ENCODE measurements at regions not wholly inside any gene's neighbourhood (a gene's known extent, or its start where the extent isn't known, plus 50 kb on each side); places are given as distances from the start of the nearest gene placed in this dataset.

DNA sequence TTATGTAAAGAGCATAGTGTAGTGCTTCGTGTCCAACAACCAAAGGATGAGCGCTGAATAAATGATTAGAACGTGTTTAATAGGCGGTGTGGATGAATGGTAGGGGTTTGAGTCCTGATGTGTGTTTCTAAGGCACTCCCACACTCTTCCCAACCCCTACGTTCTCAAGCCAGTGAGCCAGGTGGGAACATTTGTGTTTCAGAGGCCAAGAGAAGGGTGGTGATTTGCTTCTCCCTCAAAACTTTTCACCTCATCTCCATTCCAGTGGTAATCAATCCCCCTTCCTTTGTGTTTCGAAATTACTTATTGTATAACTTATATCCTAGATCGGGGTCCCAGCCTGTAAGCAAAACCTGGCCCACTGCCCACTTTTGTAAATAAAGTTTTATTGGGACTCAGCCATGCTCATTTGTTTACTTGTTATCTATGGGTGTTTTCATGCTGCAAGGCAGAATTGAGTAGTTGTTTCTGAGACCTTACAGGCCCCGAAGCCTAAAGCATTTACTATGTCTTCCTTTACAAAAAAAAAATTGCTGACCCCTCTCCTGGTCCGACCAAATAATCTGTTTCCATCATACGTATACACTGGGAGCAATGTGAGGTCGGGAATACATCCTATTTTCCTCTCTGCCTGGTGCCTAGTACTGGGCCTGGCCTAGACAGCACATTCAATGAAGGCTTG is 150.8 kb upstream of the MYCN start:
- no peak overlapping the region for H3K4me3 ChIP-seq (ENCODE audit: low read depth in 1 of 2, low read length in 2 of 2)
- ATAC-seq (ENCODE audit: insufficient read depth, low read depth) (no peak), DNase-seq (no peak)
- no peaks in the 10 kb centered on the region for H4K20me1 ChIP-seq (ENCODE audit: insufficient read depth, low read length)
- no peaks in the 10 kb centered on the region for H3K27me3 ChIP-seq (ENCODE audit: insufficient read depth, low read length, poor library complexity)
- no peak overlapping the region for H3K4me2 ChIP-seq (ENCODE audit: insufficient read depth, low read length)
- no peaks in the 10 kb centered on the region for H3K9me3 ChIP-seq (ENCODE audit: insufficient read depth, low read length, severe bottlenecking)
- H3K79me2 ChIP-seq (ENCODE audit: insufficient read depth, low read length): no peaks in the 10 kb centered on the region
- TF ChIP-seq, protein P1, sequence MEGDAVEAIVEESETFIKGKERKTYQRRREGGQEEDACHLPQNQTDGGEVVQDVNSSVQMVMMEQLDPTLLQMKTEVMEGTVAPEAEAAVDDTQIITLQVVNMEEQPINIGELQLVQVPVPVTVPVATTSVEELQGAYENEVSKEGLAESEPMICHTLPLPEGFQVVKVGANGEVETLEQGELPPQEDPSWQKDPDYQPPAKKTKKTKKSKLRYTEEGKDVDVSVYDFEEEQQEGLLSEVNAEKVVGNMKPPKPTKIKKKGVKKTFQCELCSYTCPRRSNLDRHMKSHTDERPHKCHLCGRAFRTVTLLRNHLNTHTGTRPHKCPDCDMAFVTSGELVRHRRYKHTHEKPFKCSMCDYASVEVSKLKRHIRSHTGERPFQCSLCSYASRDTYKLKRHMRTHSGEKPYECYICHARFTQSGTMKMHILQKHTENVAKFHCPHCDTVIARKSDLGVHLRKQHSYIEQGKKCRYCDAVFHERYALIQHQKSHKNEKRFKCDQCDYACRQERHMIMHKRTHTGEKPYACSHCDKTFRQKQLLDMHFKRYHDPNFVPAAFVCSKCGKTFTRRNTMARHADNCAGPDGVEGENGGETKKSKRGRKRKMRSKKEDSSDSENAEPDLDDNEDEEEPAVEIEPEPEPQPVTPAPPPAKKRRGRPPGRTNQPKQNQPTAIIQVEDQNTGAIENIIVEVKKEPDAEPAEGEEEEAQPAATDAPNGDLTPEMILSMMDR (IDR thresholded peaks at IDR 0.05; ENCODE audit: borderline replicate concordance, extremely low read depth, low read length, poor library complexity, severe bottlenecking): no peak
- no peak for TF ChIP-seq EZH2 (IDR thresholded peaks at IDR 0.05; ENCODE audit: borderline replicate concordance, low read depth, low read length, severe bottlenecking)
- no peak overlapping the region for H2AFZ ChIP-seq (ENCODE audit: low read depth, low read length)
- no peaks in the 10 kb centered on the region for H3K4me1 ChIP-seq (ENCODE audit: insufficient read depth, low read length)
- no peaks in the 10 kb centered on the region for H3K36me3 ChIP-seq (ENCODE audit: insufficient read depth, low read length)
- H3K9ac ChIP-seq (ENCODE audit: low read depth, low read length): no peak overlapping the region
- H3K27ac ChIP-seq (ENCODE audit: low read length): no peak overlapping the region

DNA sequence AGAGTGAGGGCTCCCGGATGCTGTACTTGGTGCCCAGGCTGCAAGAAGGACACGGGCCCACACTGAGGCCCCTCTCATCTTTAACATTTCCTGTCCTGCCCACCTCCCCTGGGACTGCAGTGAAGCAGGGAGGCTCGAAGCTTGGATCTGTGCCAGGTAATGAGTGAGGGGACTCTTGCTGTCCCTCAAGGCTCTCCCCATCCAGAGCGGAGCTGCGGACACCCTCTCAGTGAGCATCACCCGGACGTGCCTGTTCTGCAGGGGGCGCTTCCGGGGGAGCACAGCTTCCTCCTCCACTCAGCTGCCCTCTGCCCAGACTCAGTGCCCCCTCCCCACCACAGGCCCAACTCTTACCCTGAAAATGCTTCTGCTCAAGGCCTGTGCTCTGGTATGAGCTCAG is 150.0 kb upstream of the MYCN start:
- ATAC-seq (ENCODE audit: insufficient read depth, low read depth) (no peak), DNase-seq (no peak)
- Histone ChIP-seq H3K36me3 (ENCODE audit: insufficient read depth, low read length) (no peaks in the 10 kb centered on the region), H3K9ac (ENCODE audit: low read depth, low read length) (no peak overlapping the region), H3K27ac (ENCODE audit: low read length) (no peak overlapping the region), H3K27me3 (ENCODE audit: insufficient read depth, low read length, poor library complexity) (no peaks in the 10 kb centered on the region), H3K9me3 (ENCODE audit: insufficient read depth, low read length, severe bottlenecking) (no peaks in the 10 kb centered on the region), H4K20me1 (ENCODE audit: insufficient read depth, low read length) (no peaks in the 10 kb centered on the region), H2AFZ (ENCODE audit: low read depth, low read length) (no peak overlapping the region), H3K79me2 (ENCODE audit: insufficient read depth, low read length) (no peaks in the 10 kb centered on the region), H3K4me1 (ENCODE audit: insufficient read depth, low read length) (no peaks in the 10 kb centered on the region), H3K4me2 (ENCODE audit: insufficient read depth, low read length) (no peak overlapping the region), H3K4me3 (ENCODE audit: low read depth in 1 of 2, low read length in 2 of 2) (no peak overlapping the region)
- TF ChIP-seq, protein P1 (IDR thresholded peaks at IDR 0.05; ENCODE audit: borderline replicate concordance, extremely low read depth, low read length, poor library complexity, severe bottlenecking): no peak
- TF ChIP-seq EZH2 (IDR thresholded peaks at IDR 0.05; ENCODE audit: borderline replicate concordance, low read depth, low read length, severe bottlenecking): no peak

DNA sequence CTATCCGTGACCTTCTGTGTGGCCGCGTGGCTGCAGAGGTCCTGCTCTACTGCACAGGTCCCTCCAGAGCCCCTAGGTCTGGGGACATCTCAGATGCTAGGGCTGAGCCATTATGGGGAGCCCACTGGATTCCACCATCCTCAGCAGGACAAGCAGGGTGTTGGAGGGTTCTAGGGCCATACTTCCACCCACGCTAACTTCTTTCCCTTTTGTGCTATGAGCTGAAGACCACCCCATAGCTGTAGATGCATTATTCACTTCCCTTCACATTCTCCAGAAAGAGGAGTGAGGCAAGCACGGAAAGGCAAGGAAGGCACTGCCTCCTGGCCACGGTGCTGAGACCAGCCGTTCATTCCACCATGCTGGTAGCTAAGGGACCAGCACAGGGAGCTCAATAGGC is 149.5 kb upstream of the MYCN start:
- no peak overlapping the region for H3K4me3 ChIP-seq (ENCODE audit: low read depth in 1 of 2, low read length in 2 of 2)
- TF ChIP-seq, protein P1 (IDR thresholded peaks at IDR 0.05; ENCODE audit: borderline replicate concordance, extremely low read depth, low read length, poor library complexity, severe bottlenecking): no peak
- no peak for TF ChIP-seq EZH2 (IDR thresholded peaks at IDR 0.05; ENCODE audit: borderline replicate concordance, low read depth, low read length, severe bottlenecking)
- ATAC-seq (ENCODE audit: insufficient read depth, low read depth): no peak

More for the DNA sequence above, 149.5 kb upstream of the MYCN start:
- Histone ChIP-seq H3K27ac (ENCODE audit: low read length) (no peak overlapping the region), H3K4me2 (ENCODE audit: insufficient read depth, low read length) (no peak overlapping the region), H2AFZ (ENCODE audit: low read depth, low read length) (no peak overlapping the region), H3K27me3 (ENCODE audit: insufficient read depth, low read length, poor library complexity) (no peaks in the 10 kb centered on the region), H3K4me1 (ENCODE audit: insufficient read depth, low read length) (no peaks in the 10 kb centered on the region), H3K9me3 (ENCODE audit: insufficient read depth, low read length, severe bottlenecking) (no peaks in the 10 kb centered on the region), H3K79me2 (ENCODE audit: insufficient read depth, low read length) (no peaks in the 10 kb centered on the region), H3K9ac (ENCODE audit: low read depth, low read length) (no peak overlapping the region), H3K36me3 (ENCODE audit: insufficient read depth, low read length) (no peaks in the 10 kb centered on the region), H4K20me1 (ENCODE audit: insufficient read depth, low read length) (no peaks in the 10 kb centered on the region)
- DNase-seq: no peak

Data from DND-41 (cell line).